OCI-LY1 (cell line): ENCODE measurements at regions not wholly inside any gene's neighbourhood (a gene's known extent, or its start where the extent isn't known, plus 50 kb on each side); places are given as distances from the start of the nearest gene placed in this dataset.

Source experiments
- CTCF ChIP-seq: fragments of 200-600 bp; sonication (generic), shearing (Covaris generic); IDR thresholded peaks from 2 replicates; pipeline ENCODE4 v1.5.1; 2017; ENCODE audit warnings: mild to moderate bottlenecking, antibody characterized with exemption, low read length, moderate library complexity, mixed read lengths
- EZH2 ChIP-seq: fragments of 200-600 bp; sonication (generic), shearing (Covaris generic); IDR thresholded peaks from 2 replicates; pipeline ENCODE4 v1.8.0; 2017; ENCODE audit warnings: borderline replicate concordance, mixed run types, mild to moderate bottlenecking, antibody characterized with exemption, low read length, moderate library complexity, mixed read lengths

GRCh38 chr7:84640637-84641036 is 446.0 kb upstream of the SEMA3A start:
- no peak for TF ChIP-seq EZH2
- no peak for TF ChIP-seq CTCF
